ENCODE measurements at regions not wholly inside any gene's neighbourhood (a gene's known extent, or its start where the extent isn't known, plus 50 kb on each side); places are given as distances from the start of the nearest gene placed in this dataset.
A peak's percentile ranks its signal among the peaks of the same experiment; 100 is the strongest.

- H3K9me3 ChIP-seq (ENCODE audit: control insufficient read depth, low read depth, low read length) = no peaks in the 10 kb centered on the region
- H3K4me2 ChIP-seq (ENCODE audit: control insufficient read depth, extremely low read depth, insufficient read depth, low read depth, low read length) = no peak overlapping the region
- peaks cover 14% of the 10 kb centered on the region for H3K4me1 ChIP-seq (ENCODE audit: control insufficient read depth, extremely low read depth, insufficient read depth, low read length)
- no peaks in the 10 kb centered on the region for H3K79me2 ChIP-seq (ENCODE audit: control insufficient read depth, insufficient read depth, low read length)
- no peaks in the 10 kb centered on the region for H4K20me1 ChIP-seq (ENCODE audit: control insufficient read depth, extremely low read depth, insufficient read depth, low read length)
- no peak overlapping the region for H3K9ac ChIP-seq (ENCODE audit: control insufficient read depth, extremely low read depth, insufficient read depth, low read length)
- H3K9me1 ChIP-seq (ENCODE audit: control insufficient read depth, extremely low read depth, insufficient read depth, low read length) = no peaks in the 10 kb centered on the region
- dilution Hi-C loops (cut with MboI; ENCODE audit: extremely low pct_ligation_motif_present, low sequenced_read_pairs) = no loop called here
- DNase-seq (ENCODE audit: low read depth, low spot score) (peak; percentile 46), FAIRE-seq (peak; percentile 76)
- H3K36me3 ChIP-seq (ENCODE audit: control insufficient read depth in 2 of 2, extremely low read depth in 1 of 2, insufficient read depth in 2 of 2, low read length in 2 of 2) = no peaks in the 10 kb centered on the region
- no peak overlapping the region for H2AFZ ChIP-seq (ENCODE audit: control insufficient read depth, low read length)
- TF ChIP-seq EZH2 (IDR thresholded peaks at IDR 0.05; ENCODE audit: low read length) (no peak), CTCF (optimal IDR thresholded peaks at IDR 0.05 in 1 of 3, IDR thresholded peaks at IDR 0.05 in 1 of 3, conservative IDR thresholded peaks at IDR 0.05 in 1 of 3; ENCODE audit: extremely low read depth in 1 of 3, insufficient read depth in 2 of 3, low read length in 3 of 3) (peak; percentile 85 to 91 (median 90))
- no peak overlapping the region for H3K4me3 ChIP-seq (ENCODE audit: control insufficient read depth in 2 of 3, extremely low read depth in 1 of 3, insufficient read depth in 2 of 3, low read depth in 1 of 3, low read length in 3 of 3)
- no peak overlapping the region for H3K27ac ChIP-seq (ENCODE audit: control insufficient read depth, insufficient read depth, low read length)
- H3K27me3 ChIP-seq (ENCODE audit: control insufficient read depth, extremely low read depth, insufficient read depth, low read length) = no peaks in the 10 kb centered on the region
Measured at GRCh38 chr2:205885492-205886099, 200.4 kb downstream of the INO80D start.

GRCh38 chr2:205883965-205884364 lies 201.7 kb downstream of the NRP2 start:
- TF ChIP-seq EZH2 (IDR thresholded peaks at IDR 0.05; ENCODE audit: low read length) = no peak
- TF ChIP-seq CTCF (optimal IDR thresholded peaks at IDR 0.05 in 1 of 3, IDR thresholded peaks at IDR 0.05 in 1 of 3, conservative IDR thresholded peaks at IDR 0.05 in 1 of 3; ENCODE audit: extremely low read depth in 1 of 3, insufficient read depth in 2 of 3, low read length in 3 of 3) = no peak
- Histone ChIP-seq H3K27me3 (ENCODE audit: control insufficient read depth, extremely low read depth, insufficient read depth, low read length) (no peaks in the 10 kb centered on the region), H4K20me1 (ENCODE audit: control insufficient read depth, extremely low read depth, insufficient read depth, low read length) (no peaks in the 10 kb centered on the region), H3K9ac (ENCODE audit: control insufficient read depth, extremely low read depth, insufficient read depth, low read length) (no peak overlapping the region), H3K79me2 (ENCODE audit: control insufficient read depth, insufficient read depth, low read length) (no peaks in the 10 kb centered on the region), H3K9me1 (ENCODE audit: control insufficient read depth, extremely low read depth, insufficient read depth, low read length) (no peaks in the 10 kb centered on the region), H3K4me2 (ENCODE audit: control insufficient read depth, extremely low read depth, insufficient read depth, low read depth, low read length) (no peak overlapping the region), H3K27ac (ENCODE audit: control insufficient read depth, insufficient read depth, low read length) (no peak overlapping the region), H3K36me3 (ENCODE audit: control insufficient read depth in 2 of 2, extremely low read depth in 1 of 2, insufficient read depth in 2 of 2, low read length in 2 of 2) (no peaks in the 10 kb centered on the region), H3K9me3 (ENCODE audit: control insufficient read depth, low read depth, low read length) (no peaks in the 10 kb centered on the region), H3K4me1 (ENCODE audit: control insufficient read depth, extremely low read depth, insufficient read depth, low read length) (peaks cover 8% of the 10 kb centered on the region), H2AFZ (ENCODE audit: control insufficient read depth, low read length) (no peak overlapping the region), H3K4me3 (ENCODE audit: control insufficient read depth in 2 of 3, extremely low read depth in 1 of 3, insufficient read depth in 2 of 3, low read depth in 1 of 3, low read length in 3 of 3) (no peak overlapping the region)
- no peak for DNase-seq (ENCODE audit: low read depth, low spot score)
- dilution Hi-C loops (cut with MboI; ENCODE audit: extremely low pct_ligation_motif_present, low sequenced_read_pairs) = no loop called here
- no peak for FAIRE-seq

Data from keratinocyte (primary cell).